ENCODE measurements at regions not wholly inside any gene's neighbourhood (a gene's known extent, or its start where the extent isn't known, plus 50 kb on each side); places are given as distances from the start of the nearest gene placed in this dataset.
"Not testable (repeated sequence)": the region's sequence is repeated elsewhere in the genome, so short reads cannot be mapped to it uniquely, and the experiment has no call there.

GRCh38 chr4:171017593-171017992 is 795.6 kb upstream of the GALNTL6 start:
- in situ Hi-C loops (cut with HindIII; ENCODE audit: low sequenced_read_pairs), result no loop called here

GRCh38 chr4:171016145-171016544 is 797.1 kb upstream of the GALNTL6 start:
- in situ Hi-C loops (cut with HindIII; ENCODE audit: low sequenced_read_pairs), result no loop called here

- in situ Hi-C loops (cut with HindIII; ENCODE audit: low sequenced_read_pairs), result no loop called here
Observed at GRCh38 chr4:171015441-171015840, 797.8 kb upstream of the GALNTL6 start.

- in situ Hi-C loops (cut with HindIII; ENCODE audit: low sequenced_read_pairs), result no loop called here
Observed at GRCh38 chr4:171007618-171008390, 805.4 kb upstream of the GALNTL6 start.

- in situ Hi-C loops (cut with HindIII; ENCODE audit: low sequenced_read_pairs), result no loop called here
Observed at GRCh38 chr4:171002246-171002645, 811.0 kb upstream of the GALNTL6 start.

- in situ Hi-C loops (cut with HindIII; ENCODE audit: low sequenced_read_pairs), result no loop called here
Observed at GRCh38 chr4:170990989-170991589, 822.1 kb upstream of the GALNTL6 start.

- in situ Hi-C loops (cut with HindIII; ENCODE audit: low sequenced_read_pairs), result no loop called here
Observed at GRCh38 chr4:170988446-170988845, 824.8 kb upstream of the GALNTL6 start.

- in situ Hi-C loops (cut with HindIII; ENCODE audit: low sequenced_read_pairs), result no loop called here
Observed at GRCh38 chr4:170979736-170980135, 833.5 kb upstream of the GALNTL6 start.

- in situ Hi-C loops (cut with HindIII; ENCODE audit: low sequenced_read_pairs), result no loop called here
Observed at GRCh38 chr4:170978990-170979389, 834.2 kb upstream of the GALNTL6 start.

GRCh38 chr4:170949084-170949483 is 859.3 kb upstream of the AADAT start:
- in situ Hi-C loops (cut with HindIII; ENCODE audit: low sequenced_read_pairs), result no loop called here

- in situ Hi-C loops (cut with HindIII; ENCODE audit: low sequenced_read_pairs), result no loop called here
Observed at GRCh38 chr4:170940043-170940724, 850.4 kb upstream of the AADAT start.

- in situ Hi-C loops (cut with HindIII; ENCODE audit: low sequenced_read_pairs), result no loop called here
Observed at GRCh38 chr4:170938588-170938987, 848.8 kb upstream of the AADAT start.

- in situ Hi-C loops (cut with HindIII; ENCODE audit: low sequenced_read_pairs), result no loop called here
Observed at GRCh38 chr4:170931321-170931720, 841.6 kb upstream of the AADAT start.

GRCh38 chr4:170888660-170889059 is 798.9 kb upstream of the AADAT start:
- in situ Hi-C loops (cut with HindIII; ENCODE audit: low sequenced_read_pairs), result no loop called here

GRCh38 chr4:170887396-170887795 is 797.6 kb upstream of the AADAT start:
- in situ Hi-C loops (cut with HindIII; ENCODE audit: low sequenced_read_pairs), result no loop called here

GRCh38 chr4:170884969-170885570 is 795.3 kb upstream of the AADAT start:
- in situ Hi-C loops (cut with HindIII; ENCODE audit: low sequenced_read_pairs), result no loop called here

- in situ Hi-C loops (cut with HindIII; ENCODE audit: low sequenced_read_pairs), result not testable (repeated sequence)
Observed at GRCh38 chr4:170881646-170882045, 791.9 kb upstream of the AADAT start.

- in situ Hi-C loops (cut with HindIII; ENCODE audit: low sequenced_read_pairs), result no loop called here
Observed at GRCh38 chr4:170875868-170876267, 786.1 kb upstream of the AADAT start.

- in situ Hi-C loops (cut with HindIII; ENCODE audit: low sequenced_read_pairs), result no loop called here
Observed at GRCh38 chr4:170872794-170873193, 783.0 kb upstream of the AADAT start.

- in situ Hi-C loops (cut with HindIII; ENCODE audit: low sequenced_read_pairs), result no loop called here
Observed at GRCh38 chr4:170868170-170868569, 778.4 kb upstream of the AADAT start.

- in situ Hi-C loops (cut with HindIII; ENCODE audit: low sequenced_read_pairs), result no loop called here
Observed at GRCh38 chr4:170854097-170854496, 764.3 kb upstream of the AADAT start.
